ENCODE measurements at regions not wholly inside any gene's neighbourhood (a gene's known extent, or its start where the extent isn't known, plus 50 kb on each side); places are given as distances from the start of the nearest gene placed in this dataset.
A peak's percentile ranks its signal among the peaks of the same experiment; 100 is the strongest.

DNA sequence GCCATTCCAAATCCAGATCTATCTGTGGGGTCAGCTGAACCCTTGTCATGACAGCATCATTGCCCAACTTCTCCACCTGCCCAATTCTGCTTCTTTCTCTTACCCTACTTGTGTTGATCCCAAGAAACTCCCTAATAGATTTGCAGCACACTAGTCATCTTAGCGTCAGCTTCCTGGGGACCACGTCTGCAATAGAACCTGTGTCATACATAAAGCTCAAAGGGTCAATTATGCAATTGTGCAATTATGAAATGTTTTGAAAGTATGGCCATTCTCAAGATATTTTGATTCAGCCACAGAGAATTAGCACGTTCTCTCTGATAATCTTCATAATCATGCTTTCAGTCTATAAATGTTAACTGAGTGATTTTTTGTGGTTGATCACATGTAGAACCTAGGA lies 87.4 kb upstream of the PAPPA start:
- in situ Hi-C loops (cut with HindIII; ENCODE audit: low sequenced_read_pairs), result no loop called here
- TF ChIP-seq, protein P1, sequence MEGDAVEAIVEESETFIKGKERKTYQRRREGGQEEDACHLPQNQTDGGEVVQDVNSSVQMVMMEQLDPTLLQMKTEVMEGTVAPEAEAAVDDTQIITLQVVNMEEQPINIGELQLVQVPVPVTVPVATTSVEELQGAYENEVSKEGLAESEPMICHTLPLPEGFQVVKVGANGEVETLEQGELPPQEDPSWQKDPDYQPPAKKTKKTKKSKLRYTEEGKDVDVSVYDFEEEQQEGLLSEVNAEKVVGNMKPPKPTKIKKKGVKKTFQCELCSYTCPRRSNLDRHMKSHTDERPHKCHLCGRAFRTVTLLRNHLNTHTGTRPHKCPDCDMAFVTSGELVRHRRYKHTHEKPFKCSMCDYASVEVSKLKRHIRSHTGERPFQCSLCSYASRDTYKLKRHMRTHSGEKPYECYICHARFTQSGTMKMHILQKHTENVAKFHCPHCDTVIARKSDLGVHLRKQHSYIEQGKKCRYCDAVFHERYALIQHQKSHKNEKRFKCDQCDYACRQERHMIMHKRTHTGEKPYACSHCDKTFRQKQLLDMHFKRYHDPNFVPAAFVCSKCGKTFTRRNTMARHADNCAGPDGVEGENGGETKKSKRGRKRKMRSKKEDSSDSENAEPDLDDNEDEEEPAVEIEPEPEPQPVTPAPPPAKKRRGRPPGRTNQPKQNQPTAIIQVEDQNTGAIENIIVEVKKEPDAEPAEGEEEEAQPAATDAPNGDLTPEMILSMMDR (IDR thresholded peaks at IDR 0.05; ENCODE audit: low read depth, low read length, missing control alignments), result no peak
- H3K4me3 ChIP-seq (ENCODE audit: low read depth, low read length), result no peak overlapping the region
- DNase-seq (ENCODE audit: low read depth), result no peak

DNA sequence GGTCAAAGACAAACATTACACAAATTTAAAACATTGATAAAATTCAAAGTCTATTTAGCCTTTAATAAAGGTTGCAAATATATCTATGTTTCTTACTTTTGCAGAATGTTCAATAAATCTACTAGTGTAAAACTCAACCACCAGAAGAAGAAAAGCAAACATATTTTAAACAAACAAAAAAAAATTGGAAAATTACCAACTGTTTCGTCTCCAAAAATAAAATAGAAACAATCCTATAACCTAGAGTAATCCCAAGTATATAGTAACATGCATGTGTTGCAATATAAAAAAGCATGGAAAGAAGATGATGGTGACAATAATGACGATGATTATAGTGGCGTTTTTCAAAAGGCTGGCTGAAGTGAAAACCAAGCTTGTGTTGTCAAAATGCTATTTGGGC lies 86.0 kb upstream of the PAPPA start:
- TF ChIP-seq, protein P1 (IDR thresholded peaks at IDR 0.05; ENCODE audit: low read depth, low read length, missing control alignments), result no peak
- DNase-seq (ENCODE audit: low read depth), result no peak
- in situ Hi-C loops (cut with HindIII; ENCODE audit: low sequenced_read_pairs), result no loop called here
- no peak overlapping the region for H3K4me3 ChIP-seq (ENCODE audit: low read depth, low read length)

DNA sequence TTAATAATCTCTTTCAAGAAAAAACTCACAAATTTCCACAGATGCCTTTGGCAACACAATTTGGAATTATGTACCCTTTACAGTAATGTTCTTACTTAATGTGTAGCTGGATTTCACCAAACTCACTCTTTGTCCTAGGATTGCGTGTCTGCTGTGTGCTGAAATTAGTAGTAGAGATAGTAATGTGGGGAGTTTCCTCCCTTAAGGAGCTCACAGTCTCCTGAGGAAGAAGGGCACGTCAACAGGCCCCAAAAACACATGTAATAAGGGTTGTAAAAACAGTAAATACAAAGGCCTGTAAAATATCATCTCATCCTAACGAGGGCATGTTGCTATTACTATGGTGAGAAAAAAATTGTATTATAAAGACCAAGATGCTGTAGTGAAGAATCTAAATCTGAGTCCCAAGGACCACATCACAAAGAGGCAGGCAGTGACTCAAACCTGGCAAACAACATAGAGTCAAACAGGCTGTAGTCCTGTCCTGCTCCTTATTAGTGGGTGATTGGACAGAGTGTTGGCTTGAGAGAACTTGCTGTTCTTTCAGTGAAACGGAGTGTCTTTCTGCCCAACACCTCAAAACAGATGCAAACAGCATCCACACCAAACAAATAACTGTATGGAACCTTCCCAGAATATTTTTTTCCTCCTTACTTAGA lies 83.2 kb upstream of the PAPPA start:
- in situ Hi-C loops (cut with HindIII; ENCODE audit: low sequenced_read_pairs), result no loop called here
- no peak overlapping the region for H3K4me3 ChIP-seq (ENCODE audit: low read depth, low read length)
- no peak for DNase-seq (ENCODE audit: low read depth)
- TF ChIP-seq, protein P1 (IDR thresholded peaks at IDR 0.05; ENCODE audit: low read depth, low read length, missing control alignments), result no peak

DNA sequence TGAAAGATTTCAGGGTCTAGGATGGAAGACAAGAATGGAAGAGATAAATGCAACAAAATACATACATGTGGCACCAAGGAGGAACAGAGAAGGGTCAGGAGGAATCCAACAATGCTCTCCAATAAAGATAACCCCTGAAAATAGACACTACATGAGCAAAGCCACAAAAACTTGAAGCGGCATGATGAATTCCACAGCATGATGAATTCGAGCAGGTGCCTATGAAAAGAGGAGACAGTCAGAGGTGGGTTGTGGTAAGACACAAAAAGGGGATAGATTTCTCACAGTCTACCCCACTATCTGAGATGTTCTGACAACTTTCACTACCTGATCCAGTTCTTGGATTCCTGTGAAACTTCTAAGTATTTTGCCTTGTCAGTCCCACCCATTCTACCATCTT lies 81.5 kb upstream of the PAPPA start:
- DNase-seq (ENCODE audit: low read depth), result no peak
- TF ChIP-seq, protein P1 (IDR thresholded peaks at IDR 0.05; ENCODE audit: low read depth, low read length, missing control alignments), result no peak
- H3K4me3 ChIP-seq (ENCODE audit: low read depth, low read length), result no peak overlapping the region
- in situ Hi-C loops (cut with HindIII; ENCODE audit: low sequenced_read_pairs), result no loop called here

DNA sequence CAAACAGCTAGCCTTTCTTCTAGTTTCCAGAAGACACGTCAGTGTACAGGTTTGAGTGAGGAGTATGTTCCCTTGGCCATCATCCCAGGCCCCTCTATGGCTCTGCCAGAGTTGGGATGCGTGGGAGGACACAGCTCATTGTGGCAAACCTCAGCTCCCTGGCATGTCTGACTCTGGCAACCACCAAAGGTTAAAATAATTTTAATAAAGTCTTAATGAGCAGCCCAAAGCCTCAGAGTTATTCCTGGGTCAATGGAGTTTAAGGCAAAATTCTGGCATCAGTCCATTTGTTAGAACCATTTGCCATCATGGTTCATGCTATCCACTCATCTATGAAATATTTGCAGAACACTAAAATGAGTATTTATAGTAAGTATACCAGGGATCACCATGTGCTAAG lies 79.8 kb upstream of the PAPPA start:
- in situ Hi-C loops (cut with HindIII; ENCODE audit: low sequenced_read_pairs), result no loop called here
- DNase-seq (ENCODE audit: low read depth), result peak; percentile 84
- no peak overlapping the region for H3K4me3 ChIP-seq (ENCODE audit: low read depth, low read length)
- TF ChIP-seq, protein P1 (IDR thresholded peaks at IDR 0.05; ENCODE audit: low read depth, low read length, missing control alignments), result no peak

DNA sequence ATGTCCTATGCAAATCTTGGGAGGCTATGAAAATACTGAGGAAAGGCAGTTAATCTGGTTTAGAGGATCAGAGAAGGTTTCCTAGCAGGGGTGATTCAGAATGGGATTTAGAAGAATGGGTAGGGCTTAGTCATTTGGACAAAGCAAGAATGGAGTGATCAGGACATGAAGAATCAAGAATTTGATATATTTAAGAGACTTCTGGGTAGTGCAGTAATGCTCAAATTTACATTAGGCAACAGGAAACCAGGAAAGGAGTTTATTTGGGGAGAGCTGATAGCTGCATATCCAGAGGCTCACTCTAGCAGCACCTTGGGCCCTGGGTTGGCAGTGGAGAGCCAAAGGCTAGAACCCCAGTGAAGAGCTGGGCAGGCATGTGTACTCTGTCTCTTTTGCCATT lies 78.9 kb upstream of the PAPPA start:
- no peak for DNase-seq (ENCODE audit: low read depth)
- in situ Hi-C loops (cut with HindIII; ENCODE audit: low sequenced_read_pairs), result no loop called here
- H3K4me3 ChIP-seq (ENCODE audit: low read depth, low read length), result no peak overlapping the region
- TF ChIP-seq, protein P1 (IDR thresholded peaks at IDR 0.05; ENCODE audit: low read depth, low read length, missing control alignments), result no peak

All from astrocyte of the cerebellum (primary cell).